HG02852 (cell line): ENCODE measurements at regions not wholly inside any gene's neighbourhood (a gene's known extent, or its start where the extent isn't known, plus 50 kb on each side); places are given as distances from the start of the nearest gene placed in this dataset.

Experiments used
- ATAC-seq: cut with Tn5 transposase; IDR thresholded peaks from one replicate; pipeline ENCODE4 v1.9.1; 2021; ENCODE audit warnings: mild to moderate bottlenecking, moderate library complexity; ENCODE audit not compliant: unreplicated experiment

DNA sequence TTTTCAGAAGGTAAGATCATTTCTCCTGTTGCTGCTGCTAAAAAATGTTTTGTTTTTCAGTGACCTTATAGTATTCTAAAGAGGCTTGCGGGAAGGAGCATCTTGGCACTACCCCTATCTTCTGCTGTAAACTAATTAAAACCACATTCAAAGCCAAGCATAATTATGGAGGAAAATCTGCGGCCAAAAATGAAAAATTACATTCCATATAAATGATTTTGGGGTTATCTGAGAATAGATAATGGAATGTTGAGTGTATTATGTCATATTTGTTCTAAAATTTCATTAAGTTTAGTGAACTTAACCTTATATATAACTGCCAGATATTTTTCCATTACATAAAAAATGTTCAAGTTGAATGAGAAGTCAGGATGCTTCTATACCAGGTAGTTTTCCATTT, 170.4 kb upstream of the TMC3 start:
- ATAC-seq, result no peak

DNA sequence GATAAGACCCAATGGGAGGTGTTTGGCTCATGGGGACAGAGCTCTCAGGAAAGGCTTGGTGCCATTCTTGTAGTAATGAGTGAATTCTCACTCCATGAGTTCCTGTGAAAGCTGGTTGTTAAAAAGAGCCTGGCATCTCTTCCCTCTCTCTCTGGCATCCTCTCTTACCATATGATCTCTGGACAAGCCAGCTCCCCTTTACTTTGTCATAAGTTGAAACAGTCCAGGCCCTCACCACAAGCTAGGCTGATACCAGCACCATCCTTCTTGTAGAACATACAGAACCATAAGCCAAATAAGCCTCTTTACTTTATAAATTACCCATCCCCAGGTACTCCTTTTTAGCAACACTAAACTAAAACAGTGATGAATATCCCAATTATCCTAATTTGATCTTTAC, 166.9 kb upstream of the TMC3 start:
- no peak for ATAC-seq

DNA sequence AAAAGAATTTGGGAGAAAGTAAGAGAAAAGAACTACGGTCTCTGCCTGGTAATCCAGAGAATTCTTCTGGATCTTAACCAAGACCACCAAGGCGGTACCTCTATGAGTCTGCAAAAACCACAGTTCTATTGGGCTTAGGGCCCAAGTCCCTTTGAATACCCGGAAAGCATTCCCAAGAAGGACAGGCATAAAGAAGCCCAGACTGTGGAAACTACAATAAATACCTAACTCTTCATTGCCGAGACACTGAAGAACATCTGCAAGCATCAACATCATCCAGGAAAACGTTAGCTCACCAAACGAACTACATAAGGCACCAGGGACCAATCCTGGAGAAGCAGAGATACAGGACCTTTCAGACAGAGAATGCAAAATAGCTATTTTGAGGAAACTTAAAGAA, 162.3 kb upstream of the TMC3 start:
- no peak for ATAC-seq

DNA sequence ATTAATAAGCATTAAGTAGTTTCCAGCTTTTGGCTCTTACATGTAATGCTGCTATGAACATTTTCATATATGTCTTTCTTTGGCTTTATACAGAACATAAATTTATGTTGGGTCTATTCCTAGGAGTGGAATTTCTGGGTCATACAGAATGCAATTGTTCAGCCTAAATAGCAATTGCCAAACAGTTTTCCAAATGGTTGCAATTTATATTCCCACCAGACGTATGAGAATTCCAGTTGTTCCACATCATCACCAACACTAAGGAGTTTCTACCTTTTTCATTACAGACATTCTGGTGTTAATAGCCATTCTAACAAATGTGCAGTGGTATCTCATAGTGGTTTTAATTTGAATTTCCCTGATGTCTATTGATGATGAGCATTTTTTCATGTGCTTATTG, 160.1 kb upstream of the TMC3 start:
- no peak for ATAC-seq

DNA sequence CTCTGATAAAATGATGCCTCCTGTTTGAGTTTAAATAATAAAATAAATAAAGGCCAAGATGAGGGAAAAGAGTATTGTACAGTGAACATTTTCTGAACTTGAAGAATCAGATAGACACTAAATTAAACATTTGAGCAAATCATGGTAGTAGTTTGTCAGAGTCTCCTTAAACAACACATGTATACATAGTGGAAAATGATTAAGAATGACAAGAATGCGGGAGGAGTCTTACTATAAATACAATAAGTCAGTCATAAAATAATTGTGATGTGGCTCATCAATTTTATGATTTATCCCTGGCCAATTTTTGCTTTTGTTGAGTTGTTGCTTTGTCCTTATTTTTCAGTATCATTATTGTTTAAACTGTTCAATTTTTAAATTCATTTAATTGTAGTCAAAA, 158.0 kb upstream of the TMC3 start:
- ATAC-seq, result no peak

DNA sequence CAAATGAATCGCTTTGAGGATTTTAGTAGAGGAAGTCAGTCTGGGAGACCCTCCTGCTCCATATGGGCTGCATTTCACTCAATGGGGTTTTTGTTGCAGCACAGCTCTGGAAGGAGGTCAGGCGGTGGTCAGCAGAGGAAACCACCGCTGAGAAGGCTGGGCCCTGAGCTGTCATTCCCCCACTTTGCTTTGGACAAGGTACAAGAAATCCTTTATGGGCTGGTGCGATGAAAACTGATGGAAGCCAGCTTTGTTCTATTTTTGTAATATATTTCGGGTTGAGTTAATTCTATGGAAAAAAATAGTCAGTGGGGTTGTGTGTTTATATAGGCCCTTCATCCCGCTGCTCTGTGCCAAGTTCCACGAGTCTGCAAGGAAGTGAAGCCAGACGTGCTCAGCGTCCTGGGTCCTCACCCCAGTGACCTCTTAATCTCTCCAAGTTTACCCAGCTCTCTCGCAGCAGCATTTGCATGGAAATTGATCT, 157.1 kb upstream of the TMC3 start:
- no peak for ATAC-seq

DNA sequence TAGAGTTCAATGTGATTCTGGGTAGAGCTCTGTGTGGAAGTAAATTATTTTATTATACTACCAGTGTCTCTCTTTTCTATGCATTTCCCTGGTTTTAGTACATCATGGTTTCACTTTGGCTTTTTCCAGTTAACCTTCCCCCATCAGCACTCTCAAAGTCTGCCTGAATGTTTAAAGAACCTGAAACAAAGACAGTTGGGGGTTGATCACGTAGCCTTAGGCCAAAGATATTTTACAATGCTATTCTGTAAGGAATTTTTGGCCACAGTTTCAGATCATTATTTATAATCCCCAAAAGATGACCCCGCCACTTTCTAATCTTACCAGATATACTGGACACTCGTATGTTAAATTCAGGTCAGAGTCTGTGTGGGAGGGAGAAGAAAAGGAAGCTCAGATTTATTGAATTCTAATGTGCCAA, 156.3 kb upstream of the TMC3 start:
- ATAC-seq, result no peak

DNA sequence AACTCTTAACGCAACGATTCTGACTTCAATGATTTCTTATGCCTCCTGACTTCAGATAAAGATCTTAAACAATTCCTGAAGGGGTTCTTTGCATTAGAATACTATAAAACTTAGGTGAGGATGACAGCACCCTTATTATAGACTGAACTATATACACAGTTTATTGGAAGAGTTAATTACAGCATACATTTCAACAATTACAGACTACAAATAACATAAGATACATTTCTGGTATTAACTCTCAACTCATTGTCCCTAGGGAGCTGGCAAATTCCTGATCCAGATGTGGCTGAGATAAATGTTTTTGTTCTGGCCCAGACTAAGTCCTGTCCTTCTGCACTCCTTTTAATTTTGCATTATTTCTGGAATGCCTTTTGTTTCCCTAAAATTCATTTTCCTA, 155.5 kb upstream of the TMC3 start:
- ATAC-seq, result no peak

DNA sequence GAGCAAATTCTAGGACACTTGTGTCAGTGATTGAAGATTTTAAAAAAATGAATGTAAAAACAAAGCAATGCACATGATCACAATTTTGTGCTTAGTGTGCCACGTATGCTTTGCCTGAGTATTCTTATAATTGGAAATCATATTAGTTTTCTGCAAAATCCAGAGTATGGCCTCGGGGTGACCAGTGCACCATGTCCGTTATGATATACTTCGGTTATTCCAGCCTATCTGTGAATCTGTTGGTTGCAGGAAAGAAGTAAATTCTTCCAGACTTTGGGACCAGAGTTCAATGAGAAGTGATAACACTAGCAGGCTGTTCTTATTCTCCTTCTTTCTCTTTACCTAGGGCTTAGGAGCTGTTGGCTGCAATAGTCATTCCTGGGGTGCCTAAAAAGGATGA, 152.0 kb upstream of the TMC3 start:
- no peak for ATAC-seq

DNA sequence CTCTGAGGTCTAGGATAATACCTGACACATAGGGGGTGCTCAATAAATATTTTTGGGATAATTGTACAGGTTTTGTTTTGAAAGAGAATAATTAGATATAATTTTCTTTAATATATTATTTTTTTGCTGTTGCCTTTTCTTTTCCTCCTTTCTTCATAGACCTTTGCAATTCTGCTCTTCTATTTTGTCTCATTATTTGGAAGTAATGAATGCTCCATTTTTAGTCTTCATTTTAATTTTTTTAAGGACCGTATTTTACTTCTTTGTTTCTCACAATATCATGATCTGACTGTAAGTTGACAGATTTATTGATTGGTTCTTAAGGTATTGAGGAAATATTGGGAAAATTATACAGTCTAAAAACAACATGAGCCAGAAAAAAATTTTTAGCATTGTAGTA, 150.5 kb upstream of the TMC3 start:
- no peak for ATAC-seq

DNA sequence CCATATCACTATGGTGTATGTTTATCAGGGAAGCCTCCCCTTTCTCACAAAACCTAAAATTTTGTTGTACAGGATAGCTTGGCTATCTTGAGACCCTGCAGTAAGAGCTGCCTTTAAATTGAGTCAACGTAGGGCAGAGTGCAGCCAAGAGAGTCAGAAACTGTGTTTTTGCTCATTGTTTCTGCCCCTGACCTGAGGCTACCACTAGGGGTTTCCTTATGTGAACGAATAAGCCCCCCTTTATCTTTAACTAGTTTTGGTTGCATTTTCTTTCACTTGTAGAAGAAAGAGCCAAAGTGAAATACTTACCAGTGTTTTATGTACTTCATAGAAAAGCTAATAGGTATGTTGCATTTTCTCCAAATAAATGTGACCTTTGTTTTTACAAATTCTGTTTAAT, 149.9 kb upstream of the TMC3 start:
- no peak for ATAC-seq

DNA sequence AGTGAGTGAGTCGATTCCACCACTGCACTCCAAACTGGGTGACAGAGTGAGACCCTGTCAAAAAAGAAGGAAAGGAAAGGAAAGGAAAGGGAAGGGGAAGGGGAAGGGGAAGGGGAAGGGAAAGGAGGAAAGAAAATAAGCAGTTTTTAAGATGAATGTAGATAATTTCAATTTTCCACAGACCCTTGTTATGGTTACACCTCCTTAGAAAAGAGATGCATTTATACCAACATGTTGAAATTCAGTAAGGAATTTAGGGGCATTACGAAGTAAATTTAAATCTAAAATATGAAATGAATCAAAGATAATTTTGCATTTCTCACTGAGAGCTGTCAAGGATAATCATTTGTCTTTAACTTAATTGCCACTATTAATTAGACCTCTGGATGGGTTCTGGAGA, 146.5 kb upstream of the TMC3 start:
- no peak for ATAC-seq

DNA sequence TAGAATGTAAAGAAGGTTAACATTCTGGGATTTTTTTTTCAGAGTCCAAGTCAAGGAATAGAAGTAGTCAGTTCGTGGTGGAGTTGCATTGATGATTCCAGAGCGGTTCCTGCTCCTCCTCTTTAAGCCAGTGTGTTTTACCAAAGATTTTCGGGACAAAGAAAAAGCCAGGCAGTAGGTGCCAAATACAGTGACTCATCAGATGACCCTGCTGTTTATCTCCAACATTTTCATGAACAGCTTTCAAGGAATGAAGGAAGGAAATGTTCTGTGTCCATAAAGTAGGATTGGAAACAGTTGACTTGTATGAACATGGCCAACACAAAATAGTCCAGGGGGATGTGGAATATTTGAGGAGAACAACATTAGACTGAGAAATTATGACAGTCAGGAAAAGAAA, 142.4 kb upstream of the TMC3 start:
- ATAC-seq, result no peak

DNA sequence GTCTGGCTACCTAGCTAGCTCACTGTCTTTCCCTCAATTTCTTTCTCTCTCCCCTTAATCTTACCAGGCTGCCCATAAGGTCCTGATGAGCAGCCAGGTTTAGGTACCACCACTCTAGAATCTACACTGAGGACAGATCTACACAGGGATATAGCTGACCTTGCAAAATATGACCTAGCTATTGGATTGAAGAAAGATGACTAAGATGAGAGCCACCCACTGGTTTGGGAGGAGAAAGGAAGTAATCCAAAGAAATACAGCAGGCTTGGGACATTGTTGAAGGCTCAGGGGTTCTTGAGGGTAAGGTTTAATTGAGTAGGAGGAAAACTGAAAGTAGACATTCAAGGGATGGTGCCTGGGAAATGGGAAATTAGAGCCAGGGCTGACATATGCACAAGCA, 142.0 kb upstream of the TMC3 start:
- no peak for ATAC-seq

DNA sequence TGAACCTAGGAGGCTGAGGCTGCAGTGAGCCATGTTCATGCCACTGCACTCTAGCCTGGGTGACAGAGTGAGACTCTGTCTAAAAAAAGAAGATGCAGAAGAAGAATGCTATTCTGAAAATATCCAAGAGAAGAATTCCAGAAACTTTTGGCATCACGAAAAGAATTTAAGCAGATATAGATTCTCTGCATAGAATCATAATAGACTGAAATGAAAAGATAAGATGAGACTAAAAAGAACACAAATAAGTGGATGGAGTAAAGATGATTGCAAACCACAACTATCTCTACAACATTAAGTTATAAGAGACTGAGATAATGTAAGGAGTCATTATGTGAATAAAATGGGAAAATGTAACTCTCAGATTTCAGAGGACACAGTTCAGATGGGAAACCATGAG, 140.7 kb upstream of the TMC3 start:
- no peak for ATAC-seq

DNA sequence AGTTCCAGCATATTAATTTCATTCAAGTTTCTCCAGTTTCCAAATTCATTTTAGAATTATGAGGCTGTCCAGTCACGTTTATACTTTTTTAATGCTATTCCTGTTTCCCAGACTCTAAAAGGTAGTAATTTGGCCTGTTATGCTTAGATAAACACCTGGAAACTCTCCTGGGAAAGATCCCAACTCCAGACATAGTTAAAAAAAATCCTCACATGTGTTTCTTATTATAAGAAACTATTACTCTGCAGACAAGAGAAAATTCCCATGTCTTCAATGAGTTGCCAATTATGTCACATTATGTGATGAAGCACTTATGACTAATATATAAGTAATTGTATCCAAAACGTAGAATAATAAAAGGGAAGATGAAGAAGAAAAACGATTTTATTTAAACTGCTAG, 137.1 kb upstream of the TMC3 start:
- ATAC-seq, result no peak

DNA sequence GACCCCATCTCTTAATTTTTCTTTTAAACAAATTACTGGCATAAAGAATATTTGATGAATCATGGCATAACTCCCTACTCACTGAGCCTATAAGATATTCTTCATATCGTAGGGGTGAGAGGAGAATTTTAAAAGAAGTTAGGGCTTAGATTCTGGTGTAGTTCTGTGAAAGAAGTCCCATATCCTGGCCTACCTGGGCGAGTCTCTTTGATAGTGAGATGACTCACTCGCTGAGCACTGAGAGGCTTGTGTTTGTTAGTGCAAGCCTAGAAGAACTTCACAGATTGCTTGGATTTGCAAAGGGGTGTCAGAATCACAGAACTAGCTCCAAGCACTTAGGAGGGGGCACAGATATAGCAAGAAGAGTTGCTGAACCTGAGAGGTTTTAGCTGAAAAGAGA, 133.8 kb upstream of the TMC3 start:
- ATAC-seq, result no peak

DNA sequence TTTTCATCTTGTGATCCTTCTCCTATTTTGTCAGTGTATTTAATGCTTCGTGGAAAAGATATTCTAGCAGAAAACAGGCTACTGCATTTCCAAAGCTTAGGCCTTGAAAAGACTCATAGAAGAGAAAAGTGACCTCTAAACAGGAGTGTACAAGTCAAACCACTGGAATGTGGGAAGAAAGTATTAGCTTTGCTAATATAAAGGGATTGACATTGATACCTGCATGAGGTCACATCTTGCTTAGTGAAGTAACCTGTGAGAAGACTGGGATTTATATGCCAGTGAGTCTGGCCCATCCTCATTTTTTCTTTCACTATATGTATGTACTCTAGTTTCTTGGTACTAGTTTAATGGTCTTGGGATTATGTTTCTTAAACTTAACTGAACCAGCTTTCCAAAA, 132.9 kb upstream of the TMC3 start:
- ATAC-seq, result no peak

DNA sequence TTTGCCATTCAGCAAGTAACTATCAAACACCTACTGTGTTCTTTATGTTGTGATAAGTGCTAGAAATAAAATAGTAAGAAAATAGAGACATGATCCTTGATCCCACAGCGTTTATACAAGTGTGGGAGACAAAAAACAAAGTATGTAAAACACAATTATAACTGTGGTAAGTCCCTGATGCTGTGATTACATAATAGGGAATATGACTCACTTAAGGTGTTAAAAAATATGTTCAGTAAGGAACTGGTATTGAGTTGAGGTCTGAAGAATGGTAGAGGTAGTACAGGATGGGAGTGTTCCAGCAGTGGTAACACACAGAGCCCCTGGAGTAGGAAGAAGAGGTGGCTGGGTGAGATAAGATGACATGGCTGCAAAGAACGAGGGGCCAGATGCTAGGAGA, 132.1 kb upstream of the TMC3 start:
- no peak for ATAC-seq

DNA sequence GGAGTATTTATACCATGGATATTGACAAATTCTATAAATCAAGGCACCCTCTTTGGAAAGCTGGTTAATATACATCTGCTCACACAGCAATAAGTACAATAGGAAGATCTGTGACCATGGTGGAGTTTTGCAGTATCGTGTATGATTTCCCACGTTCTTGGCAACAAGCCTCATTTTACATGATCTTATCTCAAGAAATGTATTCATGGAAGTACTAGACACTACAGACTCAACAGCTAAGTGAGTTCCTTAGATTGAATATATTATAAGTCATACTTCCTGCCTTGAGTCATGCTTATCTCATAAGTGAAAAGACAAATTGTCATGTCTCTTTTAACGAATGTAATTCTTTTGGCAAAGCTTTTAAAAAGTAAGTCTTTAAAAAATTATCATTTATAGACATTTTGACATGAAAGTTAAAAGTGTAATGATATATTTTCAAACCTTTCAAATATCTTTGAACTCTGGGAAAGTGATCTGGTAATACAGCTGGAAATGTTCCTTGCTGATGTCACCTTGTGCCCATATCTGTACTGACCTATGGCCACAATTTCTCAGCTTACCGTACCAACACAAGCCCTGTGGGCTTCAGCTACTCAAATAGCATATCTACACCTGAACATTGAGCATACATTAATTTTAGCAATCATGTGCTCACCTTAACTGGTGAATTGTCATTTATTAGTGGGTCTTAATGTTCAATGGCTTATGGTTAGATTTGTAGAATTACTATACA, 130.3 kb upstream of the TMC3 start:
- ATAC-seq, result no peak

DNA sequence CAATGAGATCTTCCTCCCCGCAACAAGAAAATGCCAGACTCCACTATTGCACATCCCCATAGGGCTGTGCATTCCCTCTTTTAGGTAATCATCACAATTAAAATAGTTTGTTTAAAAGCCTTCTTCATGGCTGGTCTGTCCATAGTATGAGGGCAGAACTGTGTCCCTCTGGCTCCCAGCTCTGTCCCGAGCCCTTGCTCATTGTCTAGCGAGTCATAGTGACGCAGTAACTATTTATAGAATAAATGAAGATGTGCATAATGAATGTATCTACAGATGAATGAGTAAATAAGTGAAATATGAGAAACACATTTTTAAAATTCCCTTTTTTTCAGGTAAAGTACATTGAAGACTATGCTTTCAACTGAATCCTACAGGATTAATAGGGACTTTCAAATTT, 128.4 kb upstream of the TMC3 start:
- ATAC-seq, result no peak

DNA sequence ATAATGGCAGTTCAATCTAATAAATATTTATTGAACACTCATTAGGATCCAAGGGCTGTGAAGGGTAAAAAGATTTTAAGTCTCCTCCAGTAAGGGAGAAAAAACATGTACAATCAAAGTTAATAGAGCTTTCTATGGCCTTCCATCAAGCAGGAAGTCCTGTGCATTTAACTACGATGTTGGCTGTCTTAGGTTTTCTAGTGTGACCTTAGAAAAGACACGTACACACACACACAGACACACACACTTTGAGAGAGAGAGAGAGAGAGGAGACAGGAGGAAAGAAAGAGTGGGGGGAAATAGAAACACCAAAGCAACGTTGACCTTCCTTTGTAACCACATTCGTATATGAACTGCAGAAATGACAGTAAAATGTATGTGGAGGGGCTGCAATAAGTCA, 126.1 kb upstream of the TMC3 start:
- ATAC-seq, result no peak

DNA sequence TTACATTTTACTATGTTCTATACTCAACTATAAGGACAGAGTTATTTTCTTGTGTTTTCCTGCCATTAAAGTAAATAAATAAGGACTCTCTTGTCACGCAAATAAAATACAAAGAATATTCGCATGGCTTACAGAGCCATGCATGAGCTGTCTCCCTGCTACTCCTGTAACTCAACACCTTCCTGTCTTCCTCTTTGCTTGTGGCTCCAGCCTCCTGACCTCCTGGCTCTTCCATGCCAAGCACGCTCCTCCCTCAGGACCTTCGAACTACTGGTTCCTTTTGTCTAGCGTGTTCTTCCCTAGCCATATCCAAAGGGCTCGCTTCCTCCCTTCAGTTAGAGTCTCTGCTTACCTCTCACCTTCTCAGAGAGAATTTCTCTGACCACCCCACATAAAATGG, 124.3 kb upstream of the TMC3 start:
- no peak for ATAC-seq
